ENCODE measurements at regions not wholly inside any gene's neighbourhood (a gene's known extent, or its start where the extent isn't known, plus 50 kb on each side); places are given as distances from the start of the nearest gene placed in this dataset.
"Not testable (repeated sequence)": the region's sequence is repeated elsewhere in the genome, so short reads cannot be mapped to it uniquely, and the experiment has no call there.

DNA sequence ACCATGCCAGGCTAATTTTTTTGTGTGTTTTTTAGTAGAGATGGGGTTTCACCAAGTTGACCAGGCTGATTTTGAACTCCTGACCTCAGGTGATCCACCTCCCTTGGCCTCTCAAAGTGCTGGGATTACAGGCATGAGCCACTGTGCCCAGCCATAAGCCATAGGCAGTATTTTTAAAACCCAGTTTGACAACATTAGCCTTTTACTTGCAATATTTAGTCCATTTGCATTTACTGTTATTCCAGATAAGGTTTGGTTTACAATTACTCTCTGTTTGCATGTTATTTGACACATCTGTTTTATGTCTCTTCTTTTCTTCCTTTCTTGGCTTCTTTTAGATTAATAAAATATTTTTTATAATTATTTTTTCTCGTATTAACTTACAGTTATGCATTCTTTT, 83.6 kb upstream of the EPHB3 start:
- no peak for DNase-seq (ENCODE audit: low read depth in 2 of 2)

- DNase-seq (ENCODE audit: low read depth in 2 of 2) = no peak
Measured at GRCh38 chr3:184479426-184480126, 82.0 kb upstream of the EPHB3 start.

DNA sequence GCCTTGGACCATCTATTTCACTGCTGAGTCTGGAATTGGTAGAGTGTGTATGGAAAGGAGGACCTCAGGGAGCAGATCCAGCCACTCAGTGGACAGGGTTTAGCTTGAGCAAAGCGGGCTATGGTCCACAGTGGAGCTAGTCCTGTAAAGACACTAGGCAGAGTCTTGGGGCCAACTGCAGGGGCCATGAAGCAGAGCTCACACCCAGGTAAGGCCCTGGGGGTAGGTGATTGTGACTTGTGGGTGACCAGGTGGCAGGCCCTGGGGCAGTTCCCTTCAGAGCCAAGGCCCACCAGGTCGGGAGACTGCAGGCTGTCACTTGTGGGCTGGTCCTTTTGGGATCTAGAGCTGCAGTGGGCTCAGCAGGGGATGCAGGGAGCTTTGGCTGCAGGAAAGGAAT, 80.8 kb upstream of the EPHB3 start:
- no peak for DNase-seq (ENCODE audit: low read depth in 2 of 2)

DNA sequence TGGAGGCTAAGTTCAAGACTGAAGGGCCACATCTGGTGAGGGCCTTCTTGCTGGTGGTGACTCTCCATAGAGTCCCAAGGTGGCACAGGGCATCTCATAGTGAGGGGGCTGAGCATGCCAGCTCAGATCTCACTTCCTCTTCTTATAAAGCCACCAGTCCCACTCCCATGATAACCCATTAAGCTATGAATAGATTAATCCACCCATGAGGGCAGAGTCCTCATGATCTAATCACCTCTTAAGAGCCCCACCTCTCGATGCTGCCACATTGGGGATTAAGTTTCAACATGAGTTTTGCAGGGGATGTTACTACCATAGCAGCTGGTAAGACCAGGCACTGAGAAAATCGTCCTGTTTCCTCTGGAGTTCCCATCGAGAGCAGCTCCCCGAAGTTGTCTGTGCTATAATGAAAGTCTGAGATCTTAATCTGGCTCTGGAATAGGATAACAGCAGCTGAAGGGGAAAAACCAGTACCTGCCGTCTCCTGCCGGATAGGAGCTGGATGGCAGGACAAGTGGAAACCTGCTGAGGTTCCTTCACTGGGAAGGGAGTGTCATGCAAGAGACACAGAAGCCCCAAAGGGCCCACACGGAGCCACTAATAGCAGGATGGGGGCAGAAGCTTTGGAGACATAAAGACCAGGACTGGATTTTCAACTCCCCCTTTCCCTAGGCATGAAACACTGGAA, 79.5 kb upstream of the EPHB3 start:
- no peak for DNase-seq (ENCODE audit: low read depth in 2 of 2)

GRCh38 chr3:184485241-184485640, 76.3 kb upstream of the EPHB3 start:
- no peak for DNase-seq (ENCODE audit: low read depth in 2 of 2)

- no peak for DNase-seq (ENCODE audit: low read depth in 2 of 2)
Measured at GRCh38 chr3:184485906-184486305, 75.7 kb upstream of the EPHB3 start.

- DNase-seq (ENCODE audit: low read depth in 2 of 2) = no peak
Measured at GRCh38 chr3:184486614-184487013, 75.0 kb upstream of the EPHB3 start.

DNA sequence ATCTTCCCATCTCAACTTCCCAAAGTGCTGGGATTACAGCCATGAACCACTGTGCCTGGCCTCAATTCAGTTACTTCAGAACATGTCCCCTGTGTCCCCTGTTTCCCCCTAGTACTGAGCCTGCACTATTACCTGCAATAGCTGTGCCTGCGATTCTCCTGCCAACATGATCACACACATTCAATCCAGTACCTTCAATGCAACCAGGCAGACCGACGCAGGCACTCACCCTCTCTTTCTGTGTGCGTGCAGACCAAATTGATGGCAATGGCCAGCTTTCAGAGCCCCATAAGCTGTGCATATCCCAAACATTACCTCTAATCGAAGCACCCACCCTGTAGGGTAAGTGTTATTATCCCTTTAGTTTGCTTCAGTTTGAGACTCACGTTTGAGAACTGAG, 73.0 kb upstream of the EPHB3 start:
- no peak for DNase-seq (ENCODE audit: low read depth in 2 of 2)

GRCh38 chr3:184489268-184489841, 72.2 kb upstream of the EPHB3 start:
- no peak for DNase-seq (ENCODE audit: low read depth in 2 of 2)

DNA sequence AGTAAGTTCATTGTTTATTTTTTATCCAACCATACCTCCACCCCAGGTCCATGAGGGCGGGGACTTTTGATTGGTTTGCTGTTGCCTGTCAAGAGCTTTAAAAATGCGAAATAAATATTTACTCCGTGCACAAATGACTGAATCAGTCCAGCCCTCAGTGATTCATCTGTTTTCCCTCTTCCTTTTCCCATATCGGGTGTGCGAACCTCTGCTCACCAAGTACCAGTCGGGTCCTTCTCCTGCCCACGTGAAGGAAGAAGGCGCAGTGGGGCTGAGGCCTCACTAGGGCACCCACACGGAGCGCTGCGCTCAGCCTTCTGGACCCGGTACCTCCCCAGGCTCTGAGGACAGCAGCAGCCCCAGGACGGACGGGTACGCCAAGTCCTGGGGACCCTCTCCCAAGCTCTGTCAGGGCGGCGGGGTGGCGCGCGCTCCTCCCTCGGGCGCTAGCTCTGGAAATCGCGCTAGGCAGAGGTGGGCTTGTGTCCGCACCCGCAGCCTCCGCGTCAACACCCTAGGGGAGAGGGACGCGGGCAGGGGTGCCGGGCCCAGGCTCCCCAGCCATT, 70.5 kb upstream of the EPHB3 start:
- DNase-seq (ENCODE audit: low read depth in 2 of 2) = no peak

GRCh38 chr3:184491867-184492615, 69.5 kb upstream of the EPHB3 start:
- no peak for DNase-seq (ENCODE audit: low read depth in 2 of 2)

- no peak for DNase-seq (ENCODE audit: low read depth in 2 of 2)
Measured at GRCh38 chr3:184496933-184497332, 64.7 kb upstream of the EPHB3 start.

DNA sequence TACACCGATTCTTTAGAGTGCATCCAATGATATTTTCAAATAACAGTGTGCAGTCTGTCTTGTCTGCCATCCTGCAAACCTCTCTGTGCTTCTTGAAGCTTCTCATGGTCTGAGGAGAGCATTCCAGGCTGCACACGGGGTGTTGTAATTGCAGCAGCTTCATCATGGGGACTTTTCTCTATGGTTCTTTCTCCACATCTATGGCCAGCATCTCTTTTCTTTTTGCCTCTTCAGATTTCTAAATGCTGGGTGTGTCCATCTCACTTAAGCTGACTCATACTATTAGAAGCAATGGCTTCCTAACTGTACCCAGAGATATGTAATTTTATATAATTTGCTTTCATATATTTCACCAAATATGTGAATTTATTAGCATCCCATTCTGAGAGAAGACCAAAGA, 63.8 kb upstream of the EPHB3 start:
- DNase-seq (ENCODE audit: low read depth in 2 of 2) = no peak

GRCh38 chr3:184498986-184499606, 62.5 kb upstream of the EPHB3 start:
- no peak for DNase-seq (ENCODE audit: low read depth in 2 of 2)

GRCh38 chr3:184500344-184500923, 61.2 kb upstream of the EPHB3 start:
- no peak for DNase-seq (ENCODE audit: low read depth in 2 of 2)

GRCh38 chr3:184502123-184502667, 59.4 kb upstream of the EPHB3 start:
- DNase-seq (ENCODE audit: low read depth in 2 of 2) = no peak

DNA sequence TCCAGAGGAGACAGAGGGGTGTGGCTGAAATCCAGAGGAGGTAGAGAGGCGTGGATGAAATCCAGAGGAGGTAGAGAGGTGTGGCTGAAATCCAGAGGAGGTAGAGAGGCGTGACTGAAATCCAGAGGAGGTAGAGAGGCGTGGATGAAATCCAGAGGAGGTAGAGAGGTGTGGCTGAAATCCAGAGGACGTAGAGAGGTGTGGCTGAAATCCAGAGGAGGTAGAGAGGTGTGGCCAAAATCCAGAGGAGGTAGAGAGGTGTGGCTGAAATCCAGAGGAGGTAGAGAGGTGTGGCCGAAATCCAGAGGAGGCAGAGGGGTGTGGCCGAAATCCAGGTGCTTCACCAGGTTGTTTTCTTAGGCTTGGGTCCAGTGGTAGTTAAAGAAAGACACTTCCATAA, 58.7 kb upstream of the EPHB3 start:
- not testable (repeated sequence) for DNase-seq (ENCODE audit: low read depth in 2 of 2)

DNA sequence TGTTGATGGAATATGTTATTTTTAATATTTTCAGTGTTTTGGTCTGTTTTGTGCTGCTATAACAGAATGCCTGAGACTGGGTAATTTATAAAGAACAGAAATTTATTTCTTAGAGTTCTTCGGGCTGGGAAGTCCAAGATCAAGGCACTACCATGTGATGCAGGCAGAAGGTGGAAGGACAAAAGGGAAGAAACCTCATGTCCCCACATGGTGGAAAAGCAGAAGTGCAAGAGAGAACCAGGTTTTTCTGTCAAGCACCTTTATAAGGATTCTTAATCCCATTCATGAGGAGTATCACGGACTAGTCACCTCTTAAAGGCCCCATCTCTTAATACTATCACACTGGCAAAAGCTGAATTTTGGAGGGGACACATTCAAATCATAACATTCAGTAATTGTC, 57.9 kb upstream of the EPHB3 start:
- DNase-seq (ENCODE audit: low read depth in 2 of 2) = no peak

GRCh38 chr3:184505076-184505878, 56.3 kb upstream of the EPHB3 start:
- no peak for DNase-seq (ENCODE audit: low read depth in 2 of 2)

- DNase-seq (ENCODE audit: low read depth in 2 of 2) = peak; percentile 17 to 48
Measured at GRCh38 chr3:184506561-184506991, 55.0 kb upstream of the EPHB3 start.
